ENCODE measurements at regions not wholly inside any gene's neighbourhood (a gene's known extent, or its start where the extent isn't known, plus 50 kb on each side); places are given as distances from the start of the nearest gene placed in this dataset.

GRCh38 chr22:49594078-49594477 is 233.6 kb downstream of the BRD1 start:
- ChIA-PET POLR2A (ENCODE audit: unreplicated experiment) (no interaction called here), CTCF (no interaction called here)
- Histone ChIP-seq H3K4ac (ENCODE audit: low read depth, low read length) (no peak overlapping the region), H2BK5ac (ENCODE audit: low read depth, low read length, poor library complexity, severe bottlenecking) (no peak overlapping the region), H3K79me1 (ENCODE audit: low read depth in 1 of 2, low read length in 2 of 2) (no peaks in the 10 kb centered on the region), H3K36me3 (ENCODE audit: control insufficient read depth, insufficient read depth, low read length) (no peaks in the 10 kb centered on the region), H2AK5ac (ENCODE audit: low read depth, low read length) (no peak overlapping the region), H2BK15ac (ENCODE audit: low read depth, low read length) (no peak overlapping the region), H3K14ac (replicated peaks; ENCODE audit: low read depth, low read length) (no peak overlapping the region), H2AK9ac (replicated peaks; ENCODE audit: low read depth, low read length, poor library complexity) (no peak overlapping the region), H3K4me3 (ENCODE audit: insufficient read depth, low read depth, low read length) (no peak overlapping the region), H3K18ac (ENCODE audit: low read depth, low read length) (no peak overlapping the region), H2BK120ac (ENCODE audit: low read depth, low read length) (no peak overlapping the region), H3K4me2 (ENCODE audit: low read depth, low read length) (no peak overlapping the region), H3K4me1 (ENCODE audit: control insufficient read depth, insufficient read depth, low read length) (no peaks in the 10 kb centered on the region), H3K27me3 (ENCODE audit: control insufficient read depth, insufficient read depth, low read length) (no peaks in the 10 kb centered on the region), H3K23ac (ENCODE audit: low read depth, low read length) (no peak overlapping the region), H2AFZ (replicated peaks; ENCODE audit: low read length, poor library complexity) (no peak overlapping the region), H3K27ac (ENCODE audit: insufficient read depth, low read length) (no peak overlapping the region), H3K9ac (ENCODE audit: low read depth, low read length) (no peak overlapping the region), H2BK20ac (ENCODE audit: low read depth, low read length) (no peak overlapping the region), H4K91ac (ENCODE audit: insufficient read depth, low read depth, low read length) (no peak overlapping the region), H4K20me1 (ENCODE audit: insufficient read depth, low read length) (no peaks in the 10 kb centered on the region), H3K9me3 (ENCODE audit: control insufficient read depth, insufficient read depth, low read length) (peaks cover 52% of the 10 kb centered on the region), H4K5ac (ENCODE audit: low read depth, low read length) (no peak overlapping the region), H4K8ac (ENCODE audit: low read depth in 2 of 2, low read length in 2 of 2) (no peak overlapping the region), H3K56ac (ENCODE audit: extremely low read depth, insufficient read depth, low read length) (no peak overlapping the region), H3K9me1 (ENCODE audit: insufficient read depth, low read length) (no peaks in the 10 kb centered on the region)
- no peak for DNase-seq
- intact Hi-C loops (cut with micrococcal nuclease) = no loop called here
- WGBS, 2 experiments (ENCODE audit: extremely low coverage in 2 of 2, insufficient read length in 1 of 2) = 13% methylated on average over 2 of the region's 6 CpGs; no CpG with 5 or more reads in 1 of the 2 experiments
- no TSS peak for BruUV-seq (replicated peaks)
- dilution Hi-C loops (cut with HindIII; ENCODE audit: low sequenced_read_pairs, unreplicated experiment) = no loop called here
- ATAC-seq (ENCODE audit: low read depth) = no peak
- in situ Hi-C loops (cut with MboI; ENCODE audit: low sequenced_read_pairs) = no loop called here
- TF ChIP-seq ELK1 (IDR thresholded peaks at IDR 0.05; ENCODE audit: borderline replicate concordance, low read depth, low read length) (no peak), RCOR1 (IDR thresholded peaks at IDR 0.05; ENCODE audit: insufficient replicate concordance, low read length) (no peak), CHD1 (IDR thresholded peaks at IDR 0.05; ENCODE audit: low read depth, low read length) (no peak), POLR2A (IDR thresholded peaks at IDR 0.05; ENCODE audit: low read depth, low read length) (no peak), FOS (IDR thresholded peaks at IDR 0.05; ENCODE audit: low read depth, low read length) (no peak), NFE2L2 (IDR thresholded peaks at IDR 0.05; ENCODE audit: low read depth, low read length) (no peak), RAD21 (IDR thresholded peaks at IDR 0.05; ENCODE audit: low read length) (no peak), MAZ (IDR thresholded peaks at IDR 0.05; ENCODE audit: borderline replicate concordance, low read depth, low read length) (no peak), SMC3 (IDR thresholded peaks at IDR 0.05; ENCODE audit: low read depth, low read length) (no peak), BHLHE40 (IDR thresholded peaks at IDR 0.05; ENCODE audit: low read depth, low read length) (no peak), MXI1 (IDR thresholded peaks at IDR 0.05; ENCODE audit: borderline replicate concordance, low read depth, low read length) (no peak), MAFK (IDR thresholded peaks at IDR 0.05; ENCODE audit: low read depth, low read length) (no peak), RFX5 (IDR thresholded peaks at IDR 0.05; ENCODE audit: low read depth, low read length) (no peak), CEBPB (IDR thresholded peaks at IDR 0.05; ENCODE audit: low read depth, low read length) (no peak)
- TF ChIP-seq, protein P1, sequence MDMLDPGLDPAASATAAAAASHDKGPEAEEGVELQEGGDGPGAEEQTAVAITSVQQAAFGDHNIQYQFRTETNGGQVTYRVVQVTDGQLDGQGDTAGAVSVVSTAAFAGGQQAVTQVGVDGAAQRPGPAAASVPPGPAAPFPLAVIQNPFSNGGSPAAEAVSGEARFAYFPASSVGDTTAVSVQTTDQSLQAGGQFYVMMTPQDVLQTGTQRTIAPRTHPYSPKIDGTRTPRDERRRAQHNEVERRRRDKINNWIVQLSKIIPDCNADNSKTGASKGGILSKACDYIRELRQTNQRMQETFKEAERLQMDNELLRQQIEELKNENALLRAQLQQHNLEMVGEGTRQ (IDR thresholded peaks at IDR 0.05; ENCODE audit: low read depth, low read length) = no peak
- TF ChIP-seq, protein P2, sequence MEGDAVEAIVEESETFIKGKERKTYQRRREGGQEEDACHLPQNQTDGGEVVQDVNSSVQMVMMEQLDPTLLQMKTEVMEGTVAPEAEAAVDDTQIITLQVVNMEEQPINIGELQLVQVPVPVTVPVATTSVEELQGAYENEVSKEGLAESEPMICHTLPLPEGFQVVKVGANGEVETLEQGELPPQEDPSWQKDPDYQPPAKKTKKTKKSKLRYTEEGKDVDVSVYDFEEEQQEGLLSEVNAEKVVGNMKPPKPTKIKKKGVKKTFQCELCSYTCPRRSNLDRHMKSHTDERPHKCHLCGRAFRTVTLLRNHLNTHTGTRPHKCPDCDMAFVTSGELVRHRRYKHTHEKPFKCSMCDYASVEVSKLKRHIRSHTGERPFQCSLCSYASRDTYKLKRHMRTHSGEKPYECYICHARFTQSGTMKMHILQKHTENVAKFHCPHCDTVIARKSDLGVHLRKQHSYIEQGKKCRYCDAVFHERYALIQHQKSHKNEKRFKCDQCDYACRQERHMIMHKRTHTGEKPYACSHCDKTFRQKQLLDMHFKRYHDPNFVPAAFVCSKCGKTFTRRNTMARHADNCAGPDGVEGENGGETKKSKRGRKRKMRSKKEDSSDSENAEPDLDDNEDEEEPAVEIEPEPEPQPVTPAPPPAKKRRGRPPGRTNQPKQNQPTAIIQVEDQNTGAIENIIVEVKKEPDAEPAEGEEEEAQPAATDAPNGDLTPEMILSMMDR (conservative IDR thresholded peaks at IDR 0.05; ENCODE audit: low read depth, low read length) = no peak

Measured in IMR-90 (cell line).